BE2C (cell line): ENCODE measurements at regions not wholly inside any gene's neighbourhood (a gene's known extent, or its start where the extent isn't known, plus 50 kb on each side); places are given as distances from the start of the nearest gene placed in this dataset.
A peak's percentile ranks its signal among the peaks of the same experiment; 100 is the strongest.
"Not testable (repeated sequence)": the region's sequence is repeated elsewhere in the genome, so short reads cannot be mapped to it uniquely, and the experiment has no call there.

Source experiments
- DNase-seq: peaks from one replicate; pipeline ENCODE4 v3.0.0-alpha.2; 2020
- H3K27me3 ChIP-seq: fragments of 250-450 bp; sonication (Bioruptor Pico); 2 replicates; pipeline ENCODE4 v1.5.1; 2020; ENCODE audit warnings: mild to moderate bottlenecking
- H3K36me3 ChIP-seq: fragments of 250-450 bp; sonication (Bioruptor Pico); 2 replicates; pipeline ENCODE4 v1.5.1; 2020; ENCODE audit warnings: mild to moderate bottlenecking
- H3K4me1 ChIP-seq: fragments of 250-450 bp; sonication (Bioruptor Pico); 2 replicates; pipeline ENCODE4 v1.5.1; 2020
- H3K4me3 ChIP-seq: 2 replicates; pipeline ENCODE4 v1.5.1; 2011; ENCODE audit warnings: low read depth, low read length
- H3K9me3 ChIP-seq: fragments of 250-450 bp; sonication (Bioruptor Pico); 2 replicates; pipeline ENCODE4 v1.5.1; 2020
- TF ChIP-seq, protein P1 (sequence below): IDR thresholded peaks from 2 replicates; pipeline ENCODE4 v1.5.1; 2012; ENCODE audit warnings: mild to moderate bottlenecking, low read depth, low read length

DNA sequence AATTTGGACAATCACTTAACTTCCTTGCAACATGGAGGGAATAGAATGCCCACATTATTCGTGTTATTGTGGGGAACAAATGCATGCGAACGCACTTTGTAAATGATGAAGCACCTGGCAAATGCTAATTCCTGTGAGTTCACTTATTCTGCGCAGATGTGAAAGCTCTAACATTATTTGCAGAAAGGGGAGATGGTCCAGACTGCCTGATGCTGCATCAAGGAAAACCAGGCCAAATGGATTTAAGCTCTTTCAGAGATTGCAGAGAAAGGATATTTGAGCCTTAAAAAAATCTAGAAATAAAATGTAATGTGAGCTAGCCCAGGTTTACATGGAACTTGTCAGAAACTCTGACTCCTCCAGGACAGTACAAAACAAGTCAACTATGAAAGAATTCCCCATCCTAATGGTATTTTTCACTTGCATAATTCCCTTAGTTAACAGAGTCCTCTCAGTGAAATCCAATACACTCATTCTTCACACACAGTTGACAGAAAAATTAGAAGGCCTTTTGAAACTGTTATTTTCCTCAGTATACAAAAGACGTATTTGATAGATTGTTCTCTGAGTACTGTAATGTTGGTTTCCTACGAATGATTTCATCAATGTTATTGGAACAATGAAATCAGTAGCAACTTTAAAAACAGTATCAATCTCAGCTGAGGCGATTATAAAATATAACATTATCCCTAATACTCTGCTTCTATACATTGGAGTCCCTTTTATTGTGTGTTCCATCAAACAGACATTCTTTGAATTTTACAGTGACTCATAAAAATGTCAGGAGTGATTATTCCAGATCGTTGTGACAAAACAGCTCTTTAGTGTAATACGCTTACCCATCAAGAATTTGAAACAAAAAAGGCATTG lies 136.3 kb upstream of the ANK3 start:
- H3K36me3 ChIP-seq: no peaks in the 10 kb centered on the region
- TF ChIP-seq, protein P1, sequence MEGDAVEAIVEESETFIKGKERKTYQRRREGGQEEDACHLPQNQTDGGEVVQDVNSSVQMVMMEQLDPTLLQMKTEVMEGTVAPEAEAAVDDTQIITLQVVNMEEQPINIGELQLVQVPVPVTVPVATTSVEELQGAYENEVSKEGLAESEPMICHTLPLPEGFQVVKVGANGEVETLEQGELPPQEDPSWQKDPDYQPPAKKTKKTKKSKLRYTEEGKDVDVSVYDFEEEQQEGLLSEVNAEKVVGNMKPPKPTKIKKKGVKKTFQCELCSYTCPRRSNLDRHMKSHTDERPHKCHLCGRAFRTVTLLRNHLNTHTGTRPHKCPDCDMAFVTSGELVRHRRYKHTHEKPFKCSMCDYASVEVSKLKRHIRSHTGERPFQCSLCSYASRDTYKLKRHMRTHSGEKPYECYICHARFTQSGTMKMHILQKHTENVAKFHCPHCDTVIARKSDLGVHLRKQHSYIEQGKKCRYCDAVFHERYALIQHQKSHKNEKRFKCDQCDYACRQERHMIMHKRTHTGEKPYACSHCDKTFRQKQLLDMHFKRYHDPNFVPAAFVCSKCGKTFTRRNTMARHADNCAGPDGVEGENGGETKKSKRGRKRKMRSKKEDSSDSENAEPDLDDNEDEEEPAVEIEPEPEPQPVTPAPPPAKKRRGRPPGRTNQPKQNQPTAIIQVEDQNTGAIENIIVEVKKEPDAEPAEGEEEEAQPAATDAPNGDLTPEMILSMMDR: no peak
- no peak overlapping the region for H3K4me3 ChIP-seq
- H3K27me3 ChIP-seq: no peaks in the 10 kb centered on the region
- H3K9me3 ChIP-seq: no peaks in the 10 kb centered on the region
- DNase-seq: no peak
- H3K4me1 ChIP-seq: peaks cover 6% of the 10 kb centered on the region; the same call in 1 of the 2 replicates

DNA sequence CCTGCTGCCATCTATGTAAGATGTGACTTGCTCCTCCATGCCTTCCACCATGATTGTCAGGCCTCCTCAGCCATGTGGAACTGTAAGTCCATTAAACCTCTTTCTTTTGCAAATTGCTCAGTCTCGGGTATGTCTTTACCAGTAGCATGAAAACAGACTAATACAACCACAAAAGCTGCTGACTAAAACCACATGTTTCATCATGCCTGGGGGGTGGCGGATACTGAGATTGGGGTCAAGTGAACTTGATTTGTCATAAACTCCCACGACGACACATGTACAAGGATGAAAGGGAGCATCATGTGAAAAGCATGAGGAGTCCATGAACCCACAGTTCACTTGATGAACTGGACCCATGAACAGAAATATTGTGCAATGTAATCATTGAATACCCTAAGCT lies 134.9 kb upstream of the ANK3 start:
- no peaks in the 10 kb centered on the region for H3K27me3 ChIP-seq
- no peak for DNase-seq

DNA sequence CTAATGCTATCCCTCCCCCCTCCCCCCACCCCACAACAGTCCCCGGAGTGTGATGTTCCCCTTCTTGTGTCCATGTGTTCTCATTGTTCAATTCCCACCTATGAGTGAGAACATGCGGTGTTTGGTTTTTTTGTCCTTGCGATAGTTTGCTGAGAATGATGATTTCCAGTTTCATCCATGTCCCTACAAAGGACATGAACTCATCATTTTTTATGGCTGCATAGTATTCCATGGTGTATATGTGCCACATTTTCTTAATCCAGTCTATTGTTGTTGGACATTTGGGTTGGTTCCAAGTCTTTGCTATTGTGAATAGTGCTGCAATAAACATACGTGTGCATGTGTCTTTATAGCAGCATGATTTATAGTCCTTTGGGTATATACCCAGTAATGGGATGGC lies 133.7 kb upstream of the ANK3 start:
- H3K4me3 ChIP-seq, H3K9me3 ChIP-seq, DNase-seq, H3K27me3 ChIP-seq, H3K36me3 ChIP-seq: not testable (repeated sequence)
- H3K4me1 ChIP-seq: peaks cover 11% of the 10 kb centered on the region

More for the DNA sequence above, 134.9 kb upstream of the ANK3 start:
- no peak overlapping the region for H3K4me3 ChIP-seq
- no peaks in the 10 kb centered on the region; the same call in 1 of the 2 replicates for H3K9me3 ChIP-seq
- H3K4me1 ChIP-seq: peaks cover 6% of the 10 kb centered on the region; the same call in 1 of the 2 replicates
- H3K36me3 ChIP-seq: no peaks in the 10 kb centered on the region
- TF ChIP-seq, protein P1: no peak

DNA sequence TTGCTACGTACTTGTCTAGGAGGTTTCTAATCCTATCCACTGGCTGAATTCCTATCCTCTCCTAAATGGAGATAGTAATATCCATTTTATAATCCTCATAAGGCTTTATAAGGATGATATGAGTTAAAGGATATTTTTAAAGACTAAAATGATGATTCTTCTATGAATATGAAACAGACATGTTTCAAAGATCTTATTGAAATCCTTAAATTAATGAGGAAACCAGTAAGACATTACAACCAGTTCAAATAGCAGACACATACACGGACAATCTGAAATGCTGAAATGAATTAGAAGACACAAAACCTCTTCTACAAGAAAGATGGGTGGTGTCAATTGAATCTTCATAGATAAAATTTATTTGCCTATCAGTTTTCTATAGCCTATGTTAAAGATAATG lies 132.9 kb upstream of the ANK3 start:
- no peaks in the 10 kb centered on the region for H3K27me3 ChIP-seq
- H3K9me3 ChIP-seq: no peaks in the 10 kb centered on the region; the same call in 1 of the 2 replicates
- no peaks in the 10 kb centered on the region for H3K36me3 ChIP-seq
- peaks cover 12% of the 10 kb centered on the region for H3K4me1 ChIP-seq
- no peak overlapping the region for H3K4me3 ChIP-seq
- no peak for DNase-seq
- TF ChIP-seq, protein P1: no peak

DNA sequence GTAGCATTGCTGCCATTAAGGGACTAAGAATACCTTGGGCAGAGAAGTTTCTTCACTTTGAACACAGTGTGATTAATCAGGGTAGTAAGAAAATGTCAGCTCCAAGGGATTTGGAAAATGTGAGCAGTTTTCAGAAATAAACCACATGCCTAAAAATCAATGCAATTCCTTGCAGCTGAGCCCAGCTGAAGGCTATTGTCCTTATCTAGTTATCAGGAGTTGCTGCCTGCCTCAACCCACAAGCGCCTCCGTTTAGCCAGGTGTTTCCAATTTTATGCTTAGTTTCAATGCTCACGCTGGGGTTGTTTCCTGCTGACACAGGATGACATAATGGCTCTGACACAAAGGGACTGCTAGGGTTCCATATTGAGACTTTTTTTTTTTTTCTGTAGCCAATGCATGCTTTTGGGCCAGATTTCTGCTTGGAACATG lies 132.3 kb upstream of the ANK3 start:
- no peaks in the 10 kb centered on the region for H3K36me3 ChIP-seq
- H3K27me3 ChIP-seq: no peaks in the 10 kb centered on the region
- no peaks in the 10 kb centered on the region; the same call in 1 of the 2 replicates for H3K9me3 ChIP-seq
- H3K4me3 ChIP-seq: peak overlapping the region; percentile 1
- peaks cover 12% of the 10 kb centered on the region for H3K4me1 ChIP-seq
- TF ChIP-seq, protein P1: no peak
- peak; percentile 60 for DNase-seq

DNA sequence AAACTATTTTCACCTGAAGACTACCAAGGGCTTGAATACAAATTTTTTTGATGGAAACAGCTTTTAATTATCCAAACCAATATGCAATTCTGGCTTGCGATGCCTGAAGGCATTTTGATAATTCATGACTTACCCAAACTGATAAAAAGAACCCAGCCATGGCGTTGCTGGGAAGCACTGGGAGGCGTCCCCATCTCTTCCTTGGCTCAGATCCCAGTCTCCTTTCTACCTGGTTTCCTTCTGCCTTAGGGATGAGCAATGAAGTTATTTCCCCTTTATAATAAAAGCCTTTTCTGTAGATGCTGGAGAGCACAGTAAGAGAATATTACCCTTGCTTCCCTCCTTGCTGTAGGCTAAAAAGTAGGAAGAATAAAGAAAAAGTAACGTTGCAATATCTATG lies 129.1 kb upstream of the ANK3 start:
- Histone ChIP-seq H3K36me3 (no peaks in the 10 kb centered on the region), H3K9me3 (no peaks in the 10 kb centered on the region; the same call in 1 of the 2 replicates), H3K4me3 (no peak overlapping the region), H3K27me3 (no peaks in the 10 kb centered on the region), H3K4me1 (peaks cover 12% of the 10 kb centered on the region)
- peak; percentile 37 for DNase-seq
- TF ChIP-seq, protein P1: no peak
